ENCODE measurements at regions not wholly inside any gene's neighbourhood (a gene's known extent, or its start where the extent isn't known, plus 50 kb on each side); places are given as distances from the start of the nearest gene placed in this dataset.
"Not testable (repeated sequence)": the region's sequence is repeated elsewhere in the genome, so short reads cannot be mapped to it uniquely, and the experiment has no call there.

GRCh38 chr1:38772026-38772425 lies 87.5 kb downstream of the RRAGC start:
- Histone ChIP-seq H3K36me3 (ENCODE audit: control insufficient read depth in 1 of 2, insufficient read depth in 2 of 2, low read length in 2 of 2) (no peaks in the 10 kb centered on the region), H3K9me3 (ENCODE audit: control insufficient read depth in 1 of 2, insufficient read depth in 1 of 2, low read depth in 1 of 2, low read length in 2 of 2) (no peaks in the 10 kb centered on the region), H3K79me2 (ENCODE audit: insufficient read depth, low read length) (no peaks in the 10 kb centered on the region), H3K9ac (ENCODE audit: low read length) (no peak overlapping the region), H3K4me1 (ENCODE audit: control insufficient read depth in 1 of 2, insufficient read depth in 2 of 2, low read length in 2 of 2) (no peaks in the 10 kb centered on the region), H4K20me1 (ENCODE audit: insufficient read depth) (no peaks in the 10 kb centered on the region), H3K27ac (ENCODE audit: low read depth, low read length) (no peak overlapping the region), H2AFZ (ENCODE audit: low read depth, low read length, poor library complexity, severe bottlenecking) (no peak overlapping the region), H3K27me3 (ENCODE audit: insufficient read depth, low read length) (peaks cover 19% of the 10 kb centered on the region), H3K9me2 (ENCODE audit: insufficient read depth) (no peaks in the 10 kb centered on the region), H3K4me2 (ENCODE audit: low read length) (no peak overlapping the region), H3K4me3 (replicated peaks in 1 of 2; ENCODE audit: low read depth in 1 of 2, low read length in 2 of 2) (no peak overlapping the region)
- POLR2A ChIA-PET, result no interaction called here
- intact Hi-C loops (cut with micrococcal nuclease), result no loop called here
- DNase-seq (ENCODE audit: low read depth, low spot score), result no peak
- BruUV-seq (replicated peaks), result no TSS peak
- RAD21 ChIA-PET (ENCODE audit: low non-redundant PET in 1 of 2, low total read pairs in 2 of 2, uncharacterized antibody in 2 of 2, unreplicated experiment in 2 of 2), result no interaction called here
- ATAC-seq, result no peak
- TF ChIP-seq EZH2 (IDR thresholded peaks at IDR 0.05) (no peak), YY1 (IDR thresholded peaks at IDR 0.05; ENCODE audit: extremely low read depth, insufficient replicate concordance, low read depth, low read length) (no peak), ZFX (IDR thresholded peaks at IDR 0.05) (no peak), POLR2A (IDR thresholded peaks at IDR 0.05; ENCODE audit: borderline replicate concordance, extremely low read depth, insufficient read depth, insufficient read length) (no peak), CEBPB (IDR thresholded peaks at IDR 0.05; ENCODE audit: low read depth) (no peak), SRF (IDR thresholded peaks at IDR 0.05; ENCODE audit: low read depth) (no peak), CTCF (IDR thresholded peaks at IDR 0.05 in 2 of 3, conservative IDR thresholded peaks at IDR 0.05 in 1 of 3; ENCODE audit: borderline replicate concordance in 1 of 3, insufficient read depth in 1 of 3, low read depth in 2 of 3, low read length in 2 of 3) (no peak), REST (IDR thresholded peaks at IDR 0.05; ENCODE audit: low read depth) (no peak), ZNF274 (IDR thresholded peaks at IDR 0.05; ENCODE audit: low read depth, low read length) (no peak), TCF7L2 (IDR thresholded peaks at IDR 0.05; ENCODE audit: borderline replicate concordance, extremely low read depth, insufficient read depth, insufficient read length) (no peak), POLR2AphosphoS5 (IDR thresholded peaks at IDR 0.05; ENCODE audit: low read depth, low read length) (no peak), SIN3A (IDR thresholded peaks at IDR 0.05; ENCODE audit: low read depth) (no peak), EGR1 (IDR thresholded peaks at IDR 0.05; ENCODE audit: low read depth) (no peak), CBX3 (IDR thresholded peaks at IDR 0.05; ENCODE audit: low read depth) (no peak), FOSL1 (IDR thresholded peaks at IDR 0.05; ENCODE audit: low read depth) (no peak), SP1 (IDR thresholded peaks at IDR 0.05; ENCODE audit: low read depth) (no peak), ELF1 (IDR thresholded peaks at IDR 0.05; ENCODE audit: borderline replicate concordance, low read depth) (no peak)
- CTCF ChIA-PET, result no interaction called here

DNA sequence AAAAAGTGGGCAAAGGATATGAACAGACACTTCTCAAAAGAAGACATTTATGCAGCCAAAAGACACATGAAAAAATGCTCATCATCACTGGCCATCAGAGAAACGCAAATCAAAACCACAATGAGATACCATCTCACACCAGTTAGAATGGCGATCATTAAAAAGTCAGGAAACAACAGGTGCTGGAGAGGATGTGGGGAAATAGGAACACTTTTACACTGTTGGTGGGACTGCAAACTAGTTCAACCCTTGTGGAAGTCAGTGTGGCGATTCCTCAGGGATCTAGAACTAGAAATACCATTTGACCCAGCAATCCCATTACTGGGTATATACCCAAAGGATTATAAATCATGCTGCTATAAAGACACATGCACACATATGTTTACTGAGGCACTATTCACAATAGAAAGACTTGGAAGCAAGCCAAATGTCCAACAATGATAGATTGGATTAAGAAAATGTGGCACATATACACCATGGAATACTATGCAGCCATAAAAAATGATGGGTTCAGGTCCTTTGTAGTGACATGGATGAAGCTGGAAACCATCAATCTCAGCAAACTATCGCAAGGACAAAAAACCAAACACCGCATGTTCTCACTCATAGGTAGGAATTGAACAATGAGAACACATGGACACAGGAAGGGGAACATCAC lies 88.9 kb downstream of the RRAGC start:
- H4K20me1 ChIP-seq (ENCODE audit: insufficient read depth); H3K4me1 ChIP-seq (ENCODE audit: control insufficient read depth in 1 of 2, insufficient read depth in 2 of 2, low read length in 2 of 2); POLR2A ChIA-PET; ATAC-seq; intact Hi-C loops (cut with micrococcal nuclease); H3K9ac ChIP-seq (ENCODE audit: low read length); H3K4me2 ChIP-seq (ENCODE audit: low read length); CTCF ChIA-PET; DNase-seq (ENCODE audit: low read depth, low spot score); H2AFZ ChIP-seq (ENCODE audit: low read depth, low read length, poor library complexity, severe bottlenecking); BruUV-seq (replicated peaks); H3K36me3 ChIP-seq (ENCODE audit: control insufficient read depth in 1 of 2, insufficient read depth in 2 of 2, low read length in 2 of 2); RAD21 ChIA-PET (ENCODE audit: low non-redundant PET in 1 of 2, low total read pairs in 2 of 2, uncharacterized antibody in 2 of 2, unreplicated experiment in 2 of 2); H3K9me2 ChIP-seq (ENCODE audit: insufficient read depth); H3K9me3 ChIP-seq (ENCODE audit: control insufficient read depth in 1 of 2, insufficient read depth in 1 of 2, low read depth in 1 of 2, low read length in 2 of 2); H3K4me3 ChIP-seq (replicated peaks in 1 of 2; ENCODE audit: low read depth in 1 of 2, low read length in 2 of 2); H3K27ac ChIP-seq (ENCODE audit: low read depth, low read length); H3K79me2 ChIP-seq (ENCODE audit: insufficient read depth, low read length): not testable (repeated sequence)
- peaks cover 18% of the 10 kb centered on the region for H3K27me3 ChIP-seq (ENCODE audit: insufficient read depth, low read length)
